ENCODE measurements at regions not wholly inside any gene's neighbourhood (a gene's known extent, or its start where the extent isn't known, plus 50 kb on each side); places are given as distances from the start of the nearest gene placed in this dataset.
"Not testable (repeated sequence)": the region's sequence is repeated elsewhere in the genome, so short reads cannot be mapped to it uniquely, and the experiment has no call there.

- DNase-seq = no peak
These were observed 80.3 kb upstream of the BMP5 start for GRCh38 chr6:55955684-55956083.

- no peak for DNase-seq
These were observed 79.0 kb upstream of the BMP5 start for GRCh38 chr6:55954436-55954835.

- DNase-seq = peak in 1 of 2 donors; percentile 67
These were observed 77.9 kb upstream of the BMP5 start for GRCh38 chr6:55953335-55953734.

- DNase-seq = no peak
These were observed 74.9 kb upstream of the BMP5 start for GRCh38 chr6:55950071-55950814.

- DNase-seq = no peak
These were observed 67.9 kb upstream of the BMP5 start for GRCh38 chr6:55943329-55943728.

- DNase-seq = no peak
These were observed 66.3 kb upstream of the BMP5 start for GRCh38 chr6:55941702-55942101.

GRCh38 chr6:55937951-55938690 lies 62.7 kb upstream of the BMP5 start:
- DNase-seq = no peak

GRCh38 chr6:55937261-55937947 lies 62.0 kb upstream of the BMP5 start:
- DNase-seq = no peak

- no peak for DNase-seq
These were observed 55.7 kb upstream of the BMP5 start for GRCh38 chr6:55931101-55931500.

- DNase-seq = not testable (repeated sequence)
These were observed 52.3 kb upstream of the BMP5 start for GRCh38 chr6:55927713-55928112.

- DNase-seq = no peak
These were observed 49.9 kb upstream of the BMP5 start for GRCh38 chr6:55925292-55925691.
